ENCODE measurements at regions not wholly inside any gene's neighbourhood (a gene's known extent, or its start where the extent isn't known, plus 50 kb on each side); places are given as distances from the start of the nearest gene placed in this dataset.
A peak's percentile ranks its signal among the peaks of the same experiment; 100 is the strongest.
"Not testable (repeated sequence)": the region's sequence is repeated elsewhere in the genome, so short reads cannot be mapped to it uniquely, and the experiment has no call there.

DNA sequence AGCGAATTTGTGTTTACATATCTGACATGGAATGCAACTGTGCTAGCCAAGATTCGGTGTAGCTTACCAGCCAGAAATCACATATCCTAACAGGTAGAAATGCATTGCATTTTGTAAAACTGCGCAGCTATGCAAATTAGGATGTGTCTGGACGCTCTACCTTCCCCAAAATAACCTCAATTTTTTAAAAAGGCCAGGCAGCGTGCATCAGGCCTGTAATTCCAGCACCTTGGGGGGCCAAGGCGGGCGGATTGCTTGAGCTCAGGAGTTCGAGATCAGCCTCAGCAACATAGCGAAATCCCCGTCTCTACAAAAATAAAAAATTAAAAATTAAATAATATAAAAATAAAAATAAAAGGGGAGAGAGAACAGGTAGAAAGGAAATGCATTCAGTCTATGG, 305.0 kb downstream of the TYW1 start:
- no peak for DNase-seq (ENCODE audit: low read depth)

DNA sequence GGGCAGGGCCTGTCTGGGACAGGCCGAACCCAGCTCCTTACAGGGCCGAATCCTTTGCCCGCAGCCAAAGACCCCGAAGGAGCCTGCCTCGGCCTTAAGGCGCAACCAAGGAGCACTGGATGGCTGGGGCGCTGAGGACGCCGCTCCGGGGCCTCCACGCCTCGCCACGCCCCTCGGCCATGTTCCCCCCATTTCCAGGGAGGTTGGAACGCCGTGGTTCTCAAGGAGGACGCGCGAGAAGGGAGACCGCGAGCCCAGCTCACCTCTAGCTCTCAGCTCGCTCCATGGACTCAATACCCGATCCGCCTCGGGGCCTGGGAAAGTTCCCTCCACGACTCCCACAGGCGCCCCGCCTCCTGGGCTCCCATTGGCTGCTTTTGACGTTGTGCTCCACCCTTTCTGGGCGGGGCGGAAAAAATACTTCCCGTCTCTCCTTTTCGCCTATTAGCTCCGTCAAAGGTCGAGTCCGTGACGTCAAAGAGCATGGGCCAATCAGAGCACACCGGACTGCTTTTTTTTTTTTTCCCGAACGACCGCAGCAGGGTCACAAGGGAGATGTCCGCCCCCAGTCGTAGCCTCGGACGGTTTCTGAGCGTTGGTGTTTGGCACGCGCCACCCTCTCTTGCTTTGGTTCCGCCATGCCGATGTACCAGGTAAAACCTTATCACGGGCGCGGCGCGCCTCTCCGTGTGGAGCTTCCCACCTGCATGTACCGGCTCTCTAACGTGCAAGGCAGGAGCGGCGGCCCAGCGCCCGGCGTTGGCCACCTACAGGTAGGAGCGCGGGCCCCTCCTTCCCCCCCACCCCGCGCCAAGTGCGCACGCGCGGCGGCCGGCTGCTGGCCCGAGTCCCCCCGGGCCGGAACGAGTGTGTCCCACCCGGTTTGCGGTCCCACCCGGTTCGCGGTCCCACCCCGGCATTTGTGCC, 305.7 kb downstream of the TYW1 start:
- peak; percentile 98 for DNase-seq (ENCODE audit: low read depth)

DNA sequence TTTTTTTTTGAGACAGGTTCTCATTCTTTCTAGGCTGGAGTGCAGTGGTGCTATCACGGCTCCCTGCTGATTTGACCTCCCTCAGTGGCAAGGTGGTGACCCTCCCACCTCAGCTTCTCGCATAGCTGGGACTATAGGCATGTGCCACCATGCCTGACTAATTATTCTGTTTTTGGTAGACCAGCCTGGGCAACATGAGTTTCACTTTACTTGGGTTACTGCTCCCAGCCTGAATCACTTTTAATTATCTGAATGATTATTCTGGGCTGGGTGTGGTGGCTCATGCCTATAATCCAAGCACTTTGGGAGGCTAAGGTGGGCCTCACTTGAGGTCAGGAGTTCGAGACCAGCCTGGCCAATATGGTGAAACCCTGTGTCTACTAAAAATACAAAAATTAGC, 308.2 kb downstream of the TYW1 start:
- DNase-seq (ENCODE audit: low read depth): not testable (repeated sequence)

DNA sequence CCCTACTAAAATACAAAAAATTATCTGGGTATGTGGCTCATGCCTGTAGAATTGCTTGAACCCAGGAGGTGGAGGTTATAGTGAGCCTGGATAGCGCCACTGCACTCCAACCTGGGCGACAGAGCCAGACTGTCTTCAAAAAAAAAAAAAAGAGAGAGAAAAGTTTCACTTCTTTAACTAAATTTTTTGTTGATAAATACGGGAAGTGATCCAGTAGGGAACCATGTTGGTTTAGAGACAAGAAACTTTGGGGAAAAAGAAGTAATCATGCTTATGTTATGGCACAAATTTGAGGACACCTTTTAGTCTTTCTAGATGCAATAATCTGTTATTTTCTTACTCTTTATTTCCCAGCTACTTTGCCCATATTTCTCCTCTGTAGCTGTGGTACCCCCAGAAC, 309.7 kb downstream of the TYW1 start:
- DNase-seq (ENCODE audit: low read depth): no peak

DNA sequence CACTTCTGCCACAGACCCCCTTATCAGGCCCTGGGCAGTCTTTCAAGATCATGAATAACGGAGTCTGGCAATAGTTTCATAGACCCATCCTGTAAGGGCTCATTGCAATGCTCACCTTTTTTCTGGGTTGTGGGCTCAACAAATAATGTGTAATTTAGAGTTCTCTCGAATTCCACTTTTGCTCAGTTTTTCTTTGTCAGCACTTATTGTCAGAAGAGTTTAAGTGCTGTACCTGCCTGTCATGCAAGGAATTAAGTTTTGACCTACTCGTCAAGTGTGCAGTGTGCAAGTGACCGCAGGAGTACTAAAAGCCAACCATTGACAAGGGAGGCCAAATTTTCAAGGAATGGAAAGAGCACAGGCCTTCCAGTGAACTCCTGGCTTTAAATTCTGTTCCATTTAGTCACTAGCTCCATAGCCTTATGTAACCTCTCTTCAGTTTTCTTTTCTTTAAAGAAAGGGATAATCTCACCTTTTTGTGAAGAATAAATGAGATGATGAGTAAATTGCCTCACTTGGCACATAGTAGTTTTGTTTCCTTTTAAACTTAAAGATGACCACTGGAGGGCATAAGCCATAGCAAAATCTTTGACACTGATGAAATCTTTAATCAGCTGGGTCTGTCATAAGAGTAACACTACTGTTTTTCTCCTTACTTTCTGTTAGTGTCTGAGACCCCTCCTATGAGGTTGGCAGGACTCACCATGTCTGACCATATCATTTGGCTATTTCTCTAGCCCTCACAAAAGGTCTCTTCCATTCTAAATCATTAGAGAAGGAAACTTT, 313.3 kb downstream of the TYW1 start:
- DNase-seq (ENCODE audit: low read depth): no peak

DNA sequence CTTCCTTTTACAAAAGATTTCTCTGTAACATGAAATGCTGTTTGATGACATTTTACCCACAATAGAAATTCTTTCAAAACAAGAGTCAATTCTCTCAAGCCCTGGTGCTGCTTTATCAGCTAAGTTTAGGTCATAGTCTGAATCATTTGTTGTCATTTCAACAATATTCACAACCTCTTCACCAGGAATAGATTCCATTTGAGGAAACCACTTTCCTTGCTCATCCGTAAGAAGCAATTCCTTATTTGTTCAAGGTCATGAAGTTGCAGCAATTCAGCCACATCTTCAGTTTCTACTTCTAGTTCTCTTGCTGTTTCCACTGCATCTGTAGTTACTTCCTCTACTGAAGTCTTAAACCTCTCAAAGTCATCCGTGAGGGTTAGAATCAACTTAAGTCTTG, 315.3 kb downstream of the TYW1 start:
- no peak for DNase-seq (ENCODE audit: low read depth)

DNA sequence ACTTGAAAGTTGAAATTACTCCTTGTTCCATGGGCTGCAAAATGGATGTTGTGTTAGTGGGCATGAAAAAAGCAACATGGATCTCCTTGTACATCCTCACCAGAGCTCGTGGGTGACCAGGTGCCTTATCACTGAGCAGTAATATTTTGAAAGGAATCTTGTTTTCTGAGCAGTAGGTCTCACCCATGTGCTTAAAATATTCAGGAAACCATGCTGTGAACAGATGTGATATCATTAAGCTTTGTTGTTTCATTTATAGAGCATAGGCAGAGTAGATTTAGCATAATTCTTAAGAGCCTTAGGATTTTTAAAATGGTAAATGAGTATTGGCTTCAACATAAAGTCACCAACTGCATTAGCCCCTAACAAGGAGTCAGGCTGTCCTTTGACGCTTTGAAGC, 316.6 kb downstream of the TYW1 start:
- DNase-seq (ENCODE audit: low read depth): no peak

DNA sequence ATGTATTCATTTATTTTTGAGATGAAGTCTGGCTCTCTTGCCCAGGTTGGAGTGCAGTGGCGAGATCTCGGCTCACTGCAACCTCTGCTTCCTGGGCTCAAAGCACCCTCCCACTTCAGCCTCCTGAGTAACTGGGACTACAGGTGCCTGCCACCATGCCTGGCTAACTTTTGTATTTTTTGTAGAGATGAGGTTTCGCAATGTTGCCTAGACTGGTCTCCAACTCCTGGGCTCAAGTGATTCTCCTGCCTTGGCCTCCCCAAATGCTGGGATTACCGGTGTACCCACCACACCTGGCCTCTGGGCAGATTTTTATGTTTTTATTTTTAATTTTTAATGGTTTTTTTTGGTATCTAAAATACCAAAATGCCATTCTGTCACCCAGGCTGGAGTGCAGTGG, 320.3 kb downstream of the TYW1 start:
- DNase-seq (ENCODE audit: low read depth): not testable (repeated sequence)

DNA sequence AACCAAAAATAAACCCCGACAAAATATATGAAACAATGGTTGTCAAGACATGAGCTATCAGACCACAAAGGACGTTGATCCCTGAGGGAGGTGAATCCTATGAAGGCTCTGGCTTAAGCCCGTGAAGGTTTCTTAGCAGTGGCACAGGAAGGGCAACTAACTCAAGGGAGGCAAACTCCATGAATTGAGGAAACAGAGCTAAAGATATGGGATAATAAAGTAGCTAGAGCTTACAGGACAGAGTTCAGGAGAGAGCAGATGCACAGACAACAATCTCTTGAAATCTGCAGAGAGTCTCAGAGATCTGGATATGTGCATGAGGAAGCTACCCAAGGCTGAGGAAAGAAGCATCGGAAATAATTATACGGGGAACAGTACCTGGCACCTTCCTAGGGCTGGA, 331.6 kb downstream of the TYW1 start:
- not testable (repeated sequence) for DNase-seq (ENCODE audit: low read depth)

DNA sequence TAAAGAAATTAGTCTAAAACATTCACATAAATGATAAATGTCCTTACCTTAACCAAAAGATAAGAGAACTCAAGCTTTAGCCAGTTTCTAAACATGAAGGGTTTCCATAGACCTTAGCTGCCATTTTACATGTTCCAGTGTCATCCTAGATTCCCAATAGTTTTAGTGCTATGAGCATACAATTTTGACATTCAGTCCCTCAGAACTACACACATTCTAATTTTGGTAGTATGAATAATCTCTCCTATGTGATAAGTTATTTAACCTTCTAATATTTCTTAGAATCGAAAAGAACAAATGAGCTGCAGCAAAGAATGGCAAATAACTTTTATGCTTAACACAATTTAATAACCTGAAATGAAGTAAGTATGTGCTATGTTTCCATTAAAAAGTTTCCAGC, 338.5 kb downstream of the TYW1 start:
- DNase-seq (ENCODE audit: low read depth): not testable (repeated sequence)

DNA sequence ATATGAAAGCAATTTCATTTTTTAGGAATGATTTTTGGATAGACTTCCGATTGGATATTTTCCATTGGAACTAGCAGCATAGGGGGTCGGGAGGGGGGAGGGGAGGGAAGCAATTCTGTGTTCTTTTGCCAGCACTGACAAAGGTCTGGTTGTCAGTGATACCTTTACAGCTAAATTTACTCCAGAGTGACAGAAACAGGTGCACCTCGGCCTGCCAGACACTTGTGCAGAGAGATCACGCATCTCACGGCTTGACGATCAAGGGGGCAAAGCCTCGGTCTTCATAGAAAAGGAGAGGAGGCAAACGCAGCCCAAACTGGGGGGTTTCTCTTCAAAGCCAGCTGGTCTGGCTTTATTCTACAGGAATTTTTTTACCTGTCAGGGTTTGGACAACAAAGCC, 339.0 kb downstream of the TYW1 start:
- DNase-seq (ENCODE audit: low read depth): not testable (repeated sequence)

DNA sequence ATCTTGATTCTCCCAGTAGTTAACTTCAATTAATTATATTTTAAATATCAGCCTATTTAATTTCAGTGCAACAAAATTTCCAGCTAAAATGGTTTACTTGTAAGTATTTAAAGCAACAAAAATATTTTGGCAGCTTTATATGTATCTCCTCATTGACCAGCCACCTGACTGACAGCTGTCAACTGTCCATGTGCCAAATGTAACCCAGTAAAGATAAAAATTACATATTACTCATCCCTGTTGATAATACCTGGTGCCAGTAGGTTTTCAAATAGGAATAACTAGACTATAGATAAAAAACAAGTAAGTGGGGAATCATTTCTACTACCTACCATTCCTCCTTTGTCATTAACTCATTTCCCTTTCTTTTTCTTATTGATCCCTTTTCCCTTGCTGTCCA, 341.9 kb downstream of the TYW1 start:
- DNase-seq (ENCODE audit: low read depth): not testable (repeated sequence)

DNA sequence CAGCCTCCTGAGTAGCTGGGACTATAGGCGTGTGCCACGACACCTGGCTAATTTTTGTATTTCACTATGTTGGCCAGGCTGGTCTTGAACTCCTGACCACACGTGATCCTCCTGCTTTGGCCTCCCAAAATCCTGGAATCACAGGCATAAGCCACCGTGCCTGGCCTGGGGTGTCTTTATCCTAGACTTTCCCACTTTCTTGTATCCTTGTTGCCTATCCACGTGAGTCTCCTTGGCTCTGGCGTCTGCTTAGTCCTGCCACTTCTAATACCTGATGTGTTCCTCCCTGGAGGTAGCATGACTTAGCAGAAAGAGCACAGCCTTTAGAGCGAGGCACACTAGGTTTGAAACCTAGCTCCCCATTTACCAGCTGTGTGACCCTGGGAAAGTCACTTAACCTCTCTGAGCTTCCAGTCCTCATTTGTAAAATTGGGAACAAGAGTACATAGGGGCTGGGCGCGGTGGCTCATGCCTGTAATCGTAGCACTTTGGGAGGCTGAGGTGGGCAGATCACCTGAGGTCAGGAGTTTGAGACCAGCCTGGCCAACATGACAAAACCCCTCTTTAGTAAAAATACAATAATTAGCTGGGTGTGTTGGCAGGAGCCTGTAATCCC, 344.6 kb downstream of the TYW1 start:
- no peak for DNase-seq (ENCODE audit: low read depth)

DNA sequence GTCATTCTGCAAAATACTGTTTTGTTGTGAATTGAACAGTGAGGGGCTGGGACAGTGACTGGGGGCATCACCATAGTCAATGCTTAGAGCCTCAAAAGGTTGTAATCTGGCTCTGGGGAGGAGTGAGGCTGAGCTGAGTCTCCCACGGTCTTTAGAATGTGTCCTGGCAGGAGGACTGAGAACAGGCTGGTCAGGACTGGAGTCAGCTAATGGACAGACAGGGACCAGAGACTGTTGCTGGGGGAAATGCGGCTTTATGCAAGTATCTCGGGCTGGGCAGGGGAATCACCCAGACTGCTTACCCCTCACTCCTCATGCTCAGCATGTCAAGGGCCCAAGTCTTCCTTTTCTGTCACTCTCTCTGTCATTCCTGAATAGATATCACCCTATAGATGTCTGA, 346.5 kb downstream of the TYW1 start:
- DNase-seq (ENCODE audit: low read depth): no peak

DNA sequence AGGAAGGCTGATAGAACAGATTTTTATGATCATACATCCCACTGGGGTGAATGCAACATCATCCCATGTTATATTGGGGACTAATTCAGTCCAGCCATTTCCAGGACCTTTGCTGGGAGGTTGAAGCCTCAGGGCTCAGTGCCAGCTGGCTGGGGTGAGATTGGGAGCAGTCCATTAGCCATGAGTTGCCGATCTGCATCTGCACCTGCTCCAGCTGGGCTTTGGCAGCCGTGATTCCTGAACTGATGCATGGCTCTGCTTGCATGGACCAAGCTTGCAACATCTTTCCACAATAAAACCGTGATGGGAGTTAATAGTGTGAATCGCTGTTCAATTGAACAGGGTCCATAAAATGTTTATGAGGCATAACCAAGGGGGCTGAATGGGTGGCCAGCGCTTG, 346.9 kb downstream of the TYW1 start:
- no peak for DNase-seq (ENCODE audit: low read depth)

DNA sequence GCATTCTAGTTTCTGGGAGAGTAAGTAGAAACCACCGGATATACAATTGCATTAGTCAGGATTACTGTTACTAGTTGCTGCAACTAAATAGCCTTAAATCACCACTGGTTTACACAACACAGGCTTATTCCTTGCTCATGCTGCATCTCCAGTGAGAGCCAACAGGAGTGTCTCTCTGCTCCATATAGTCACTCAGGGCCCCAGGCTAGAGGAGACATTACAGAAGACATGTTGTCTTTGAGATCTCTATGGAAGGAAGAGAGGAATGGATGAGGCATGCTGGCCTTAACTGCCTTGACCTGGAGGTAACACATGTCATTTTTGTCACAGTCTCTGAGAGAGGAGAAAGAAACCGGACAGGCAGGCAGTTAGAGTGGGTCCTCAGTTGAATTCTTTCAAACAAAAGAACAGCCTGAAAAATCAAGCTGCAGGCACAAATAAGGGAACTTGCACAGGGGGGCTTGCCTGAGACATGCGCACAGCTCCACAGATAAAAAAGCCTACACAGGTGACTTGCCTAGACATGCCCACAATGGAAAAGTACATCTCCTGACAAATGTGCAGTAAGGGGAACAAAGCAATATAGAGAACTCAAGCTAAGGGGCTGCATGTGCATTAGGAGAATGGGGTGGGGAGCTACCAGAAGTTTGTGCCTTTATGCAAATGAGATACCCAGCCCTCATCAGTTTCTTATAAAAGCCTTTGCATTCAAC, 348.0 kb downstream of the TYW1 start:
- DNase-seq (ENCODE audit: low read depth): no peak

DNA sequence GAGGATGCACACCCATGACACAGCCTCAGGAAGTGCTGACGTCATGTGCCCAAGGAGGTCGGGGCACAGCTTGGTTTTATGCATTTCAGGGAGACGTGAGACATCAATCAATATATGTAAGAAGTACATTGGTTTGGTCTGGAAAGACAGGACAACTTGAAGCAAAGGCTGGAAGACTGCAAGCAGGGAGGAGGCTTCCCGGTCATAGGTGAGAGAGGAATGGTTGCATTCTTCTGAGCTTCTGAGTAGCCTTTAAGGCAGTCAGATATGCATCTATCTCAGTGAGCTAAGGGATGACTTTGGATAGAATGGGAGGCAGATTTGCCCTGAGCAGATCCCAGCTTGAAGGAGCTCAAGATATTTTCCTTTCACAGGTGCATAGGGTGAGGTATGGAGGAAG, 349.5 kb downstream of the TYW1 start:
- no peak for DNase-seq (ENCODE audit: low read depth)

DNA sequence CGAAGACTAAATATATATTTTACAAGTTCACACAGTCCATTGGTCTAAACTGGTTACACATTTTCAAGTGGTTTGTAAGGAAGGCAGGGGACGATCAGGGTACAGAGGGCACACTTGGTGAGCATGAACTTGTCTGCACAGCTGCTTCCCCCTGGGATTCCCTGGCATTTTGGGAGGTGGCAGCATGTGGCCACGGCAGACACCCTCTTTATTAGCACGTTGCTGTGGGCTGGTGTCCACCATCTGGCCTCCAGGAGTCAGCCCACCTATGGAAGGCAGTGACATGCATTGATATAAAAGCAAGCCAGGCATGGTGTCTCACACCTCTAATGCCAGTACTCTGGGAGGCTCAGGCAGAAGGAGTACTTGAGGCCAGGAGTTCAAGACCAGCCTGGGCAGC, 350.2 kb downstream of the TYW1 start:
- DNase-seq (ENCODE audit: low read depth): no peak

DNA sequence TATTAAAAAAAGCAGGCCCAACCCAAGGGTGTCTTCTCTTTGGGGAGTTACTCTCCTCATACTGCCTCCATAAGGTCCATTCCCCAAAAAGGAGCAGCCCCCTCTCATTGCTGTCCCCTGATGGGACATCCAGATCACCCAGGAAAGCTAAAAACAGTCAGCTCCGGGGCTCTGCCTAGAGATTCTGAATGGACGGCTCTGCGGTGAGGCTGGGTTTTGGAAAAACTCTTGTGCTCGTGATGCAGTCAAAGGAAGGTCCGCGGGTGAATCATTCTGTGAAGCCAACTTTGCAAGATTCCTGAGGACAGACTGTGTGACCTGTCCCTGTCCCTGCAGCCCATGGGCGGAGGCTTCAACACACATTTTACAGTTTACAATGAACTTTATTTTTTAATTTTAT, 351.5 kb downstream of the TYW1 start:
- no peak for DNase-seq (ENCODE audit: low read depth)

DNA sequence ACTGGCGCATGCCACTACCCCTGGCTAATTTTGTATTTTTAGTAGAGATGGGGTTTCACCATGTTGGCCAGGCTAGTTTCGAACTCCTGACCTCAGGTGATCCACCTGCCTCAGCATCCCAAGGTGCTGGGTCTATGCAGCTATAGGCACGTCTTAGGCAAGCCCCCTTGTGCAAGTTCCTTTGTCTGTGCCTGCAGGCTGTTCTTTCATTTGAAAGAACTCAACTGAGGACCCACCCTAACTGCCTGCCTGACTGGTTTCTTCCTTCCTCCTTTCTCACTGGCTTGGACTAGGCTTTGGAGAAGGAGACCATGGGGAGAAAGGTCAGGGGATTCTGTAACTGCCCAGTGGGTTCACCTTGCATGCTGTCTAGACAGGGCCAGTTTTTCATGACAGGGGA, 361.0 kb downstream of the TYW1 start:
- not testable (repeated sequence) for DNase-seq (ENCODE audit: low read depth)

DNA sequence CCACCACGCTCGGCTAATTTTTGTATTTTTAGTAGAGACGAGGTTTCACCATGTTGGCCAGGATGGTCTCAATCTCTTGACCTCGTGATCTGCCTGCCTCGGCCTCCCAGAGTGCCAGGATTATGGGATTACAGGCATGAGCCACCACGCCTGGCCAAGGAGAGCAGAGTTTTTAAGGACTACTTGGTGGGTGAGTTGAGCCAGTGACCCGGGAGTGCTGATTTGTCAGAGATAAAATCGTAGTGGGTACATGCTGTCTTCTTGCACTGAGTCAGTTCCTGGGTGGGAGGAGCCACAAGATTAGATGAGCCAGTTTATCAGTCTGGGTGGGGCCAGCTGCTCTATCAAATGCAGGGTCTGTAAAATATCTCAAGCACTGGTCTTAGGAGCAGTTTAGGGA, 361.7 kb downstream of the TYW1 start:
- not testable (repeated sequence) for DNase-seq (ENCODE audit: low read depth)

DNA sequence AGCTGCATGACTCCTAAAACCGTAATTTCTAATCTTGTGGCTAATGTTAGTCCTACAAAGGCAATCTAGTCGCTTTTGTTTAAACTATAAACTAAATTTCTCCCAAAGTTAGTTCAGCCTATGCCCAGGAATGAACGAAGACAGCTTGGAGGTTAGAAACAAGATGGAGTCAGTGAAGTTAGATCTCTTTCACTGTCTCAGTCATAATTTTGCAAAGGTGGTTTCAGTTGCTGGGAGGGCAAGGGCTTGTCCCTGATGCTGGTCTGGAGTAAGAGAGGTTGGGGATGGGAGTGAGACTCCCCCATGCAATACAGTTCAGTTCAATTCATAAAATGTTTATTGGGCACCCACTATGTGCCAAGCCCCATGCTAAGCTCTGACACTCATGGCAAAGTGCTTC, 362.1 kb downstream of the TYW1 start:
- not testable (repeated sequence) for DNase-seq (ENCODE audit: low read depth)

All from fibroblast of gingiva (primary cell).